Fibroblast of skin of right biceps (primary cell): ENCODE measurements at regions not wholly inside any gene's neighbourhood (a gene's known extent, or its start where the extent isn't known, plus 50 kb on each side); places are given as distances from the start of the nearest gene placed in this dataset.

Source experiments
- DNase-seq: peaks from one replicate; pipeline ENCODE4 v3.0.0-alpha.2; 2013

- DNase-seq = no peak
These were observed 173.2 kb downstream of the AREG start for GRCh38 chr4:74618166-74618565.

GRCh38 chr4:74618659-74619058 lies 173.7 kb downstream of the AREG start:
- peak; percentile 69 for DNase-seq

GRCh38 chr4:74619931-74620702 lies 174.2 kb downstream of the BTC start:
- peak; percentile 20 for DNase-seq

DNA sequence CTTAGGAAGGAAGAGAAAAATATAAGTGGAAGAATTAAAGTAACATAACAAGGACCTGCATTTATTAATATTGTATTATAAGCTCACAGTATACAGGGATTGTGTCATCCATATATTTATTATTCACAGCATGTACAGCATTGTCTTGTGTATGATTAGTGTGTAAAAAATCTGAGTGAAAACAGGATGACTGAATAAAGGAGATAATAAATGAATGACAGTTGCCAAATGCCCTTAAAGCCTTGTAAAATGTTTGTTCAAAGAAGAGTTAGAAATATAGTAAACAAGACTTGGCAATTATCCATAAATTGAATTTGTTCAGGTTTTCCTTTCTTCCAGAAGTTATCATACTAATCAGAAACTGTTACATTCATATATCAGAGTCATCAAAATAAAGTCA lies 172.7 kb downstream of the BTC start:
- DNase-seq = no peak

GRCh38 chr4:74623041-74623440 lies 171.3 kb downstream of the BTC start:
- peak; percentile 40 for DNase-seq

DNA sequence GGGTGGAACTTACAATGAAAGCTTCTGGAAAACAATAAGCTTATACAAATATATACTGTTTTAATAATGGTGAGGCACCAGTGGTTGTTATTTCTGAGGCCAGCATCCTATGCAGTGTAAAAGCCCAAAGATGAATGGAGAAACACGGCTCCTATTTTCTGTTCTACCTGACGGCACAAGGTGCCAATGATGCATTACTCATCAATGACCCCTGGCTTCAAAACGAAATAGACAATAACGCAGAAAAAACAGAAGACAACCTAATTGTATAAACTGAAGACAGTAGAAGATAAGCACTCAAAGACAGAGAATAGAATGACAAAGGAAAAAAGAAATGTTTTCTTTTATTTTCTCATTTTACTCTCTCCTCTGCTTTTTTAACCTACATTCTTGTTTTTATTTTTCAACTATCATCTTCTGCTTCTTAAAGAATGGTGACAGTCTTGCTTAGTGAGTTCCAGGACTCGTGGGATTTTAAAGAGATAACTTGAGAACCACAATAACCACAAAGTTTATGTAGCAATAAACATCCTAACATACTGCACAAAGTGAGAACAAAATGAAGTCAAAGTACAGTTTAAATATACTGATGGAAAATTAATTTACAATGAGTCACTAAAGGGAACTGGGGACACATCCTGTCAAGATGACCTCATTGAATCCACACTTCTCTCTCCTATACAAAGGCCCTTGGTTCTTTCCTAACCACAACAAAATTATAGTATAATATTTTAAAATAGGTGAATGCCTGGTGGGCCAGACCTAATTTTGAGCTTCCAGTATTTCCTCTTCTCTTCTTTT lies 169.8 kb downstream of the BTC start:
- peak; percentile 86 for DNase-seq

DNA sequence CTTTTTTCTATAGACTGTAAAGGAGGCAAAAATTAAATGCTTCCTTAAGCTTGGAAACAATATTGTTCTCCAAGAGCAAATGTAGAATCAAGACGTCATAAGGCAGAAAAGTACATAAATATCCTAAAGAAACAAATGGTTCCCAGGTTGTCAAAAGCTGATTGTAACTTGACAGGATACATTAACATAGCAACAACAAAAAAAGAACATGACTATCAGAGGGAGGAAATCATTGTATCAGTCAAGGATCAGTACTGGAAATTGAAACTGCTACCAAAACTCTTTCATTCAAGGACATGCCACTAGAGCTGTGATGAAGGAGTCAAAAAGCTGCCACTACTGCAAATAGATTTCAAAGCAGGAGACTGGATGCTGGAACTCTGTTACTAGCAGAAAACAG lies 168.3 kb downstream of the BTC start:
- no peak for DNase-seq

DNA sequence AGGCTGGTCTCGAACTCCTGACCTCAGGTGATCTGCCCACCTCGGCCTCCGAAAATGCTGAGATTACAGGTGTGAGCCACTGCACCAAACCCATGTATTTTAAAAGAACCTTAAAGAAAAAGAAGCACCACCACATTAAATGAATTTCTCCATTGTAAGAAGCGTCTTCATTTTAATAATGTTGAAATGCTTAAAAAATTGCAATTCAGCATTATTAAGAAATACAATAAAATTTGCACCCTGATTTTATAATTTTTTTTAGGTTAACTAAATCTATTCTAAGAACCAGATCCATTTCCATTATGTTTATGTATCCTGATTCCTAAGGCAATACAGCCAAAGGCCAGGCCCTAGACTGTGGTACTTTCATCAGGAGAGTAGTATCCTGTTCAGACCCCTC lies 167.2 kb downstream of the BTC start:
- no peak for DNase-seq

DNA sequence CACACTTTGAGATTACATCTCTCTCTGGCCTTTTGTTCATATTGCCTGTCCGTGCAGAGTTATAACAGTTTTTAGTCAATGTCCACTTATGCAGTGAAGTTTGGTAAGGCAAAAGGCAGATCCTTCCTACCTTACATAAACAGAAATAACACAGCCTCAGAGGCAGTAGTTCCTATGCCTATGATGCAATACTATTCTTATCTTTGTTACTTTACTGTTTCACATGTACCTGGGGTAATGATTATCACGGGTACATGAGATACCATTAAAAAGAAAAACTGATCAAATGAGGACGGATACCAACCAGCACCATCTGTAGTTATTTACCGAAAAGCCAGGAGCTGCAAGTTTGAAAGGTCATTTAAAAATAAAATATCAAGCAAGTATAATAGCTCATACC lies 166.8 kb downstream of the BTC start:
- no peak for DNase-seq

- DNase-seq = peak; percentile 10
These were observed 165.3 kb downstream of the BTC start for GRCh38 chr4:74628852-74629620.

DNA sequence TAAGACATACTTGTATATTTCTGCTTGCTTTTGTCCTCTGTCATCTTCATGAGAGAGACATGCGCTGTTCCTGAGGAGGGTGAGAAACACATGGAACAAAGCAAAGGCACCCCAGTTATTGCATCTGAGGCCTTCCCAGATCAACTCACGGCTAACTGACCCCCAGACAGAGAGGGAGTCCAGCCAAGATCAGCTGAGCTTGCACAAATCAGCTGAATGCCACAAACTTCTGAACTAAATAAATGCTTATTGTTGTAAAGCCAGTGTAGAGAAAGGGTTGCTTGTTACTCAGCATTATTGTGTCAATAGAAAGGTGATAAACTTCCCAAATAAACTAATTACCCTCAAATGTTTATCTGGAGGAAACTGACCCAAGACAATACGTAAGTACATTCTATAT lies 163.8 kb downstream of the BTC start:
- no peak for DNase-seq

DNA sequence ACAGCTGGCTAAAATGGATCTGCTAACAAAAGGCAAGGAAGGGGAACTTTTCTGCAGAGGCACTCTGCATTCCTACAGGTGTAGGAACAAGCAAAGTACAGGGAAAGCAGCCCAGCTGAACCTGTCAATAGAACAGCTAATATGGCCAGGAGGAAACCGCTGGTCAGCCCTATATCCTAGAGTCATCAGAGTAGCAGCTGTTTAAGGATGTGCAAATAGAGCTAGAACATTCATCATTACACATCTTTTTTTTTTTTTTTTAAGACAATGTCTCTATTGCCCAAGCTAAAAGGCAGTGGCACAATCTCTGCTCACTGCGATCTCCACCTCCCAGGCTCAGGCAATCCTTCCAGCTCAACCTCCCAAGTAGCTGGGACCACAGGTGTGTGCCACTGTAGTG lies 163.0 kb downstream of the BTC start:
- DNase-seq = no peak

DNA sequence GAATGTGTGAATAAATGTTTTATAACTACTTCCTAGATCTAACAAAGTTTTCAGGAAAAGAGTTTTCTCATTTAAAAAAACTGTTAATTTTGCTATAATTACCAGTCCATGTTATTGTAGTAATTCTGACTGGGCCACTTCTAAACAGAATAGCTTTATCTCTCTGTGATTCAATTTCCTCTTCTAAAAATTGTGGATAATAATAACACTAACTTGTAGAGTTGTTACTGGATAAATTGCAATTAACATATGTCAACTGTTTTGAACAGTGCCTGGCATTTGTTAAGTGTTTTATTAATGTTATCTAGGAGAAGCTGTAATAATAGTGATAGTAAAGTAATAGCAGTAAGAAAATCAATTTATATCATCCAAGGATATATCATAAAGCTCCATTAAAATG lies 162.3 kb downstream of the BTC start:
- DNase-seq = no peak

DNA sequence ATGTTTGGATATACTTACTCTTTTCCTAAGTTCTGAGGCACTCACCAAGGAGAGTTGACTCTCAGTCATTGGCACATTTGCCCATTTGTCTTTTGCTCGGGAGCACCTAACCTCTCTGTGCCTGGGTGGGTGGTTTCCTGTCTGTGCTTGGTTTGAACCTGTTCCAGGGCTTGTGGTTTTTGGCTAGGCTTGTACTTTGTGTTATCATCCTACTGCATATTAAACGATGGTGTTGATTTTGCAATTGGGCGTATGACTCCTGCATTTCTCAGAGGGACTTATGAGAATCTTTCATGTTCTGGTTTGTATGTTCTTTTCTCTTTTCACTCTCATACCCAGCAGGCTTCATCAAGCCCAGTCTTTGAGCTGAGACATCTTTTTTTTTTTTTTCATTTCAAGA lies 161.7 kb downstream of the BTC start:
- DNase-seq = peak; percentile 82

GRCh38 chr4:74635074-74635473 lies 159.2 kb downstream of the BTC start:
- no peak for DNase-seq

GRCh38 chr4:74635490-74636123 lies 158.7 kb downstream of the BTC start:
- no peak for DNase-seq

GRCh38 chr4:74638001-74638400 lies 156.3 kb downstream of the BTC start:
- DNase-seq = peak; percentile 37

DNA sequence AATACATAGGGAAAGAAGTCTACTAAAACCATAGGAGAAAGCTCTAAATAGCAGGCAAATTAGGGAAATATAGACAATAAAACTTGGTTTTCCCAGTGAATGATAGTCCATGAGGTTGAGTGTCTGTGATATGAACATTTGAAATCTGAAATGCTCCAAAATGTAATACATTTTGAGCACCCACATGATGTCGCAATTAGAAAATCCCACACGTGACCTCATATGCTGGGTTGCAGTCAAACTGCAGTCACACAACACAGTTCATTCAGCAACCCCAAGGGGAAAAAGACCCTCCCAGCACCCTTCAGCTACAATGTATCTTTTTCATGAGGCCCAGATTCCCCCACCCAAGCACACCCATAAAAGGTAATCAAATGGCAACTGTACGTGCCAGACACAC lies 155.6 kb downstream of the BTC start:
- DNase-seq = no peak

DNA sequence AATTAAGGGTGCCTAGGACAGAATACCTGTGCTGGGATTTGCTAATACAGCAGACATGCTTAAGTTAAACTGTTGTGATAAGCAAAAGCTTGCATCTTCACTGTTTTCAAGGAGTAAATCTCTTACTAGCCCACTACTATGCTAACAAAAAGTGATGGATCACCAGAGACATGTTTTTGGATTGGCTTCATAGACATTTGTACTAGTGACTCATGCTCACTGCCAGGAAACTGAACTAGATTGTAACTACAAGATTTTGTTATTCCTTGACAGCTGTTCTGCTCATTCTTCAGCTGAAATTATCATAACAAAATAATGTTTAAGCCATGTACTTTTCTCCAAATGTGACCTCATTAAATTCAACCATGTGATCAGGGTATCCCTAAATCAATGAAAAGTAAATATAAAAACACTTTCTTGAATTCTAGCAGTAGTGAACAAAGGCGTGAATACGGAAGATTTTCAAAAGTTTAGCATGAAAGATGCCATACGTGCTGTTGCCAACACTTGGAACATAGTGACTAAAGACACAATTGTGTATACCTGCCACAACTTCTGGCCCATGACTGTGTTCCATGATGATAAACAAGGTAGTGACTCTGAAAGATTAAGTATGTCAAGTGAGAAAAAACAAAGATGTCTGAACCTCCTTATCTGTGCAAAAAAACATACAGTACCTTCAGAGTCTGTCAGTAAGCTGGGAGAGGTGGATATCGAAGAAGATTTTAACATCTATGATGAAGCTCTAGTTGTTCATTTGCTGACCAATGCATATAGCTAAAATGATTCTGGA lies 154.0 kb downstream of the BTC start:
- peak; percentile 71 for DNase-seq

DNA sequence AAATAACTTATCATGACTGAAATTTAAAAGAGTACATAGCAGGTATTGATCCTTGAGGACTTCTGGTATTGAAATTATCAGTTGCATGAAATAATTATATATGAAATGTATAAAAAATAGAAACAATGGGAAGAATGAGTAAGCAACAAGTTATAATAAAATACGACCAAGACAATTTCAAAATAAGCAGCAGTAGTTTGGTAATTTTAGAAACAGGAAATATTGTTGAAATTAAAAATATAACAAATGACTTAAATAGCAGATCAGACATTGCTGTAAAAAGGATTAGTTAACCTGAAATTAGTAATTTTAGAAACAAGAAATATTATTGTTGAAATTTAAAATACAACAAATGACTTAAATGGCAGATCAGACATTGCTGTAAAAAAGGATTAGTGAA lies 152.3 kb downstream of the BTC start:
- DNase-seq = no peak

- DNase-seq = no peak
These were observed 145.1 kb downstream of the BTC start for GRCh38 chr4:74649193-74649592.

GRCh38 chr4:74651198-74651597 lies 143.1 kb downstream of the BTC start:
- no peak for DNase-seq
